NCI-H1694 treated with DMSO at 0.1 percent for 48 hours (cell line): ENCODE measurements at regions not wholly inside any gene's neighbourhood (a gene's known extent, or its start where the extent isn't known, plus 50 kb on each side); places are given as distances from the start of the nearest gene placed in this dataset.
"Not testable (repeated sequence)": the region's sequence is repeated elsewhere in the genome, so short reads cannot be mapped to it uniquely, and the experiment has no call there.

ENCODE experiments used
- DNase-seq: peaks from one replicate; lab custom pipeline; 2025; lab: John Stamatoyannopoulos, UW

DNA sequence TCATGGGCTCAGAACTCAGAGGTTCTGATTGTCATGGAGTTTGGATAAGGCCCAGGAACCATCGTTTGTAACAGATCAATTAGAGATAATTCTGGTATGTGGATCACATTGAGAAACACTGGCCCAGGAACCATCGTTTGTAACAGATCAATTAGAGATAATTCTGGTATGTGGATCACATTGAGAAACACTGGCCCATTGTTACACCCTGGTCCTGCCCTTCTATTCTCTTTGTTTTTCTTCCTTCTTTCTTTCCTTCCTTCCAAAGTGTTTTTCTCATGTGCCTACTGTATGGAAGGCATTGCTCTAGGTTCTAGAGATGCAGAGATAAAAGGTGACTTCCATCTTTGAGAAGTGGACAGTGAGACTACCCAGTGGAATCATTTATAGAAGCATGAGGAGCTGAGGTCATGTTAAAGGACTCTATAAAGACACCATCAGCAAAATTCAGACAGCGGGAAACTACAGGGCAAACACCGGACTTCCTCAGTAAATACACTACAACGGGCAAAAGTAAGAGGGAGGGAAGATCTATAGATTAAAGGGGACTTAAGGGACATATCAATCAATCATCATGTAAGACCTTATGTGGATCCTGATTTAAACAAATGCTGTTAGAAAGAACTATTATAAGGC is 153.8 kb downstream of the UNC5CL start:
- no peak for DNase-seq

GRCh38 chr6:40882323-40882997 is 156.6 kb downstream of the UNC5CL start:
- DNase-seq = peak; percentile 2

DNA sequence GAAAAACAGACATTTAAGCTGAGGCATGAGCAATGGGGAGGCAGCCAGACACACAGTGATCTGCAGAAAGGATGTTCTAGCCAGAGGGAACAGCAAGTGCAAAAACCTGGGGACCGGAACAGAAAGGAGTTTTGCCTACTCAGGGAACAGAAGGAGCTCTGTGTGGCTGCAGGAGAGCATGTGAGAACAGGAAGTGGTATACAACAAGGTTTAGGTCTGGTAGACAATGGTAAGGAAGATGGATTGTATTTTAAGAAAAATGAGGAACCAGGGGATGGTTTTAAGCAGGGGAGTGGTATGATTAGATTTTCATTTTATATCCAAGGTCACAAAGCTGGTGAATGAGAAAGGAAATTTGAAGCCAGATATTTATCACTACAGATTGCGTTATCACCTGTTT is 157.5 kb downstream of the UNC5CL start:
- DNase-seq = no peak

DNA sequence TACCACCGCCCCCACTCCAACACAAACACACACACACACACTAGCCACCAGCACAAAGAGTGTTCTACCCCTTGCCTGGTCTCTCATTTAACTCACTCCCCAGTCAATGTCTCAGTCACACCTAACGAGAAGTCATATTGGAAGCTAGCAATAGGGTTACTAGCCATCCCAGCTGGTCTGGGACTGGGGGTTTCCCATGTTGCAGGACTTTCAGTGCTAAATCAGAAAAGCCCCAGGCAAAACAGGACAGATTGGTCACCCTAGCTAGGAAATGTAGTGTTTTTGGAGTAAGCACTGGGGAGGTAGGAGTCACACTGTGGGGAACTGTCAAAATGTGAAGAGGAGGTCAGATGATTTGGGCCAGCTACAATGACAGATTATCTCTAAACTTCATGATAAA is 158.1 kb downstream of the UNC5CL start:
- no peak for DNase-seq

- DNase-seq = no peak
Measured at GRCh38 chr6:40879169-40879568, 159.9 kb downstream of the UNC5CL start.

GRCh38 chr6:40877362-40877761 is 161.7 kb downstream of the UNC5CL start:
- DNase-seq = no peak

- no peak for DNase-seq
Measured at GRCh38 chr6:40876336-40876735, 162.7 kb downstream of the UNC5CL start.

GRCh38 chr6:40874495-40874894 is 164.5 kb downstream of the UNC5CL start:
- DNase-seq = no peak

DNA sequence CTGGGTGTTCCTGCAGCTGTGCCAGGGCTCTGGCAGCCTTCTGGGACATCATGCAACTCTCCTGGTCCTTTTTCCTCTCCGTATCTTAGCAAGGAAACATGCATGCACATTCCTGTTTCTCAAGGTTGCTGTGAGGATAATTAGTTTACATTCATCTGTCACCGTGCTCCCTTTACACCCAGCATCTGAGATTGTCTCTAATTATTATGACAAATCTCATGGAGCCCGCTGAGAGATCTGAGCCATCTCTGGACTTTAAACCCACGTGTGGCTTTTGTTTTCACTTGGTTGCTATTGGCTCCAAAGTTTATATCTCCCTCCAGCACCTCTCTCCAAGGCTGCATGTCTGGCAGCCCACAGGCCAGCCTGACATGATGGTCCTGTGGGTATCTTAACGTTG is 167.6 kb downstream of the UNC5CL start:
- DNase-seq = no peak

- not testable (repeated sequence) for DNase-seq
Measured at GRCh38 chr6:40868089-40868865, 170.7 kb downstream of the UNC5CL start.

DNA sequence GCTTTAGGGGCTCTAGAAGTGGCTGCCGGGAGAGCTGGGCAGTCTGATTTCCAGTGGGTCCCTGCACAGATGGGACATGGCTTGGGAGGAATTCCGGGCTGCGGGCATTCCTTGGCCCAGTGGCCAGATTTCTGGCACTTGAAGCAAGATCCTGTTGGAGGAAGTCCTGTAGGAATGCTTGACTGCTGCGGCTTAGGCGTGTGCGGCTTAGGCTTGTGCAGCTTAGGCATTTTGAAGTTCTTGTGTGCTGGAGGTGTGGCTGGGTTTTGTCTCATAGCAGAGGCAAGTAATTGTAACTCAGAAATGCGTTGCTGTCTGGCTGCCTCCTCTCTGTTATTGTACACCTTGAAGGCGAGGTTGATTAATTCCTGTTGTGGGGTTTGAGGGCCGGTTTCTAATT is 171.5 kb downstream of the UNC5CL start:
- DNase-seq = not testable (repeated sequence)

DNA sequence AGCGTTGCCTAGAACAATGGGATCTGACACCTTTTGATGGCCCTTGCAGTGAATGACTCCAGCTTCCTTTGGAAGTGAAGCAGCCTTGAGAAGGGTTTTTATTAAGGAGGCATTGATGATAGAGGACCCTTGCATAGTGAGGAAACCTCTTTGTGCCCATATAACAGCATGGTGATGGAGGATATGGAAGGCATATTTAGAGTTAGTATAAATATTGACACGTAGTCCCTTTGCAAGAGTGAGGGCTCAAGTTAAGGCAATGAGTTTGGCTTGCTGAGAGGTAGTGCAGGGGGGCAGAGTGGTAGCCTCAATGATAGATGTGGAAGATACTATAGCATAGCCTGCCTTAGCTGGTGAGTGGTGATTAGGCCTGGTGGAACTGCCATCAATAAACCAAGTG is 173.8 kb downstream of the UNC5CL start:
- DNase-seq = not testable (repeated sequence)

- DNase-seq = no peak
Measured at GRCh38 chr6:40860443-40860842, 178.6 kb downstream of the UNC5CL start.

GRCh38 chr6:40856271-40856670 is 182.8 kb downstream of the UNC5CL start:
- no peak for DNase-seq

DNA sequence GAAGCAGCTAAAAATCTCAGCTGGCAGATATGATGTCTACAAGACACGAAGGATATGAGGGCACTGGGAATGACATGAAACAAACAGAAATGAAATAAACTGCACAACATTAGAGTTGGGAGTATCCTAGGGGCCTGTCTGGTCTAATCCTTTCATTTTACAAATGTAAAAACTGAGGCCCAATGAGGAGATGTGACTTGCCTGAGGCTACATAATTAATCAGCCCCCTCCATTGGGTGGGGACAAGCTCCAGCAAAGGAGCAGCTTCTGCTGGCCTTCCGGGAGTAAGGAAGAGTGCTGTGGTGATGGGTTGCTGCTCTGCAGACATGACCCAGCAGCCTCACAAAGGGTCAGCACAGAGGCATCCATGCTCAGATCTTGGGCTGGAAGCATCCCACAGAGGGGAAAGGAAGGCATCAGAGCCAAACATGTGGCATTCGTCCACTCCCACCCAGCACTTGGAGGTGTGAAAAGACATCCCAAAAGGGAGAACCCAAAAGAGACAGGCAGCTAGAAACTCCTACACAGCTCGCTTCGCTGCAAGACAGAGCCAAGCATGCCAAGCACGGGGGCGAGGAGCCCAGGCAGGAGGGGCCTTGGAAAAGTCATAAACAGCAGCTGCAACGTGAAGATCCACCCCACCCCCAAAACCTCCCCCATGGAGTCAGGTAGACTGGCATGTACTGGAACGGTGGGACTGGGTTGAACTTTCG is 183.7 kb downstream of the UNC5CL start:
- DNase-seq = no peak

DNA sequence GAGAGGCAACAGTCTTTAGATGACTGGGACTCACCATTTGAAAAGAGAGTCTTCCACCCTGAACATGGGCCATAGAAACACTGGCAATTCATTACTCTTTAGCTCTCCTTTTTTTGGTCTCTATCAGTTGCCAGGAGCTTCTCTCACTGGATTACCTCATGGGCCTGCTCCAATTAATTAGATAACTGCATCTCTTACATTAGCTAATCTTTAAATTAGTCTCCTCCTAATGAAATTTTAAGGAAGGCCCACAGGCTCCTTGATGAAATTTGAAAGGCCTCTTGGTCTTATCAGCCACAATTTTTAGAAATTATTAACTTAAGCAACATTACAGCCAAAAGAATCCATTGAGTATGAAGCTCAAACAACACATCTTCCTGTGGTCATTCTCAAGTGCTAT is 184.4 kb downstream of the UNC5CL start:
- DNase-seq = no peak

- DNase-seq = no peak
Measured at GRCh38 chr6:40852779-40853373, 186.1 kb downstream of the UNC5CL start.

DNA sequence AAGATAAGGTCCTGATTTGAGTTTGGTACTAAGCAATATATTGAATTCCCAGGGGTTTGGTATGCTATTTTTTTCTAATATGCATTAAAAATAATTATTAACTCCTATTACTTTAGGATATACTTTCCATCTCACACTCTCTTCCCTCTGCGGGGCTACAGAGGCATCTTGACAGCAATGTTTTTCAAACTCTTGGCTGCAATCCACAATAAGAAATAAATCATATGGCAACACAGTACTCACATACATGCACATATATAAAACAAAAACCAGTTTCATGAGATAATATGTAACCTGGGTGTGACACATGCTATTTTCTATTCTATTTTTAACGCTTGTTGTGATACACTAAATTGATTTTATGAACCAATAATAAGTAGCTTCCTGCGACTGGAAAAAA is 189.5 kb downstream of the UNC5CL start:
- DNase-seq = no peak

DNA sequence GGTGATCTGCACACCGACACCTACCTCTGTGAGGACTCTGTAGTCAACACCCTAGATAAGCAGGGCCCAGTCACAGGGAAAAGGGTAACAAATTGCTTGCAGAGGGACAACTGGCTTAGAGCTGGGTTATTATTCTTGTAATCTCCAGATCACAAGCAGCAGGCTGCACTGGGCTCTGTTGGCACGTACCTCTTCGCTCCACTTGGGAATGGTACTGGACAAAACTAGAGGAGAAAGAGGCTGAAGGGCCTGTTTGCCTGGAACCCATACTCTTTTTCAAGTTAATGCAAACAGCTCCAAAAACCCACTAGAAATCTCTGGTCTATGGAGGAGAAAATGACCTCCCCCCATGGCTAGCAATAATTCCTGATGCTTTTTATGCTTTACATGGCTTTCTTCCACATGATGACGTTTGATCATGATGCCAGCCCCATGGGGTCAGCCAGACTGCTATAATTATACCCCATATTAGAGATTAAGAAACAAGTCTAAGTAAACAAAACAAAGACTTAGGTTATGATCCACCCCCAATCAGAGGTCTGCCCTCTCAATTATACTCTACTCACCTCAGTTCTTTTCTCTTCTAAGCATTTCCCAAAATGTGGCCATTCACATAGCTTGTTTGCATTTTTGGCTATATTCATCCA is 190.0 kb downstream of the UNC5CL start:
- no peak for DNase-seq

DNA sequence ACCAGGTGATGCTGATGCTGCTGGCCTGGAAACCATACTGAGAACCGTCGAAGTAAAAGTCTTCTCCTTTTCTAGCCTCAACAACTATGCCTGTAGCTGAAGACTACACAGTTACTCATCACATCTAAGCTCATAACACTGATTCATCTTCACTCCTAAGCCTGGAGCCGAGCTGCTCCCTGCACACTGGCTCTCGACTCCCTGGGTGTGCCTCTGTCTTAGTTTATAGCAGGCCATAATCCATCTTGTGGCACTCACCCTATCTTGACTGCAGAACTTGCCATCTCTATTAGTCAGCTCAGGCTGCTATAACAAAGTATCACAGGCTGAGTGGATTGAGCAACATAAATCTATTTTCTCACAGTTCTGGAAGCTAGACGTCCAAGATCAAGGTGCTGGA is 191.0 kb downstream of the UNC5CL start:
- DNase-seq = no peak

DNA sequence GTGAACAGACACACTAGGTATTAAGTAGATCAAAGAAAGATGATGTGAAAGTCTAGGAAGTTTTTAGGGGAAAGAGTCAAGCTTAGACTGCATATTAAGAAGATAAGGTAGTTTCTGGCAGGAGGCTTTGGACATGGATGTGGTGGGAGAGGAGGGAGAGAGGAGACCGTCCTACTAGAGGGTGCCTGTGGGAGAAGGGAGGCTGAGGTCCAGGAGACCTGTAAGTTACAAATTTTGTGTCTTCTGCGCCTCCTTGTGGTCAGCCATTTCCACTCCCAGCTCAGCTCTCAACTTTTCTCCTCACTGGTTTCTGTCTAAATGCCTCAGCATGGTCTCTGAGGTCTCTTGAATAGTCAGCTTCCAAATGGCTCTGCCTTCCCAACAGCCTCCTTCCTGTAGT is 193.5 kb downstream of the UNC5CL start:
- no peak for DNase-seq

DNA sequence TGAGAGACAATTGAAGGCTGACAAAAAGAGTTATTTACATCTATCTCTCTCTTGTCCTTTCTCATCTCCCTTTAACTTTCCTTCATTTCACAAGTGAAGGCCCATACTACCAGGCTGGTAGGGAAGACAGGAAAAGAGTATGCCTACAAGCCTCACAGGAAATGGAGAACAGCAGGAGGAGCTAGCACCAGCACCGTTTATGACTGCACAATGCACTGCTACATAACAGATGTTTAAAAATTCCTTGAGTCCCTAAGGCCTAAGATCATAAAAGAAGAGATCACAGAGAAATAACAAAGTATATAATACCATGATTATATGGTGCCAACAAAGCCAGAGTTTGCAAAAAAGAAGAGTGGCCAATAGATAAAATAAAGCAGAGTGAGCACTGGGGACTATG is 194.8 kb downstream of the UNC5CL start:
- no peak for DNase-seq
